Skin of body (tissue), 1 donor: ENCODE measurements at regions not wholly inside any gene's neighbourhood (a gene's known extent, or its start where the extent isn't known, plus 50 kb on each side); places are given as distances from the start of the nearest gene placed in this dataset.
"Not testable (repeated sequence)": the region's sequence is repeated elsewhere in the genome, so short reads cannot be mapped to it uniquely, and the experiment has no call there.

Experiments used
- DNase-seq: peaks from one replicate; lab custom pipeline; 2025; lab: John Stamatoyannopoulos, UW

DNA sequence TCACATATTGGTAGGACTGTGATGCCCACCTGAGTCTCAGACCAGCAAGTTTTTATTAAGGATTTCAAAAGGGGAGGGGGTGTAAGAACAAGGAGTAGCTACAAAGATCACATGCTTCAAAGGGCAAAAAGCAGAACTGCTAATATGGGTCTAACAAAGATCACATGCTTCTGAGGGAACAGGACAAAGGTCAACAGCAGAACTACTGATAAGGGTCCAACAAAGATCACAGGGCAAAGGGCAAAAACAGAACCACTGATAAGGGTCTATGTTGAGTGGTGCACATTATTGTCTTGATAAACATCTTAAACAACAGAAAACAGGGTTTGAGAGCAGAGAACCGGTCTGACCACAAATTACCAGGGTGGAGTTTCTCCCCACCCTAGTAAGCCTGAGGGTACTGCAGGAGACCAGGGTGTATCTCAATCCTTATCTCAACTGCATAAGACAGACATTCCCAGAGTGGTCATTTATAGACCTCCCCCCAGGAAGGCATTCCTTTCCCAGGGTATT is 214.5 kb upstream of the CHD1 start:
- not testable (repeated sequence) for DNase-seq

- DNase-seq = no peak
Measured at GRCh38 chr5:99141534-99142128, 212.8 kb upstream of the CHD1 start.

DNA sequence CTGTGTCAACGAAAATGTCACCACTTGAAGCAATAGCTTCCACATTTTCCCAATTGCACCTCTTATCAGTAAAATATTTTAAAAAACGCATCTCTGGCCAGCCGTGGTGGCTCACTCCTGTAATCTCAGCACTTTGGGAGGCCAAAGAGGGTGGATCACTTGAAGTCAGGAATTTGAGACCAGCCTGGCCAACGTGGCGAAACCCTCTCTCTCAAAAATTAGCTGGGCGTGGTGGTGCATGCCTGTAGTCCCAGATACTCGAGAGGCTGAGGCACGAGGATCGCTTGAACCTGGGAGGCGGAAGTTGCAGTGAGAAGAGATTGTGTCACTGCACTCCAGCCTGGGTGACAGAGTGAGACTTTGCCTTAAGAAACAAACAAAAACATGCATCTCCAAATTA is 210.1 kb upstream of the CHD1 start:
- no peak for DNase-seq

GRCh38 chr5:99133921-99134320 is 205.1 kb upstream of the CHD1 start:
- DNase-seq = no peak

DNA sequence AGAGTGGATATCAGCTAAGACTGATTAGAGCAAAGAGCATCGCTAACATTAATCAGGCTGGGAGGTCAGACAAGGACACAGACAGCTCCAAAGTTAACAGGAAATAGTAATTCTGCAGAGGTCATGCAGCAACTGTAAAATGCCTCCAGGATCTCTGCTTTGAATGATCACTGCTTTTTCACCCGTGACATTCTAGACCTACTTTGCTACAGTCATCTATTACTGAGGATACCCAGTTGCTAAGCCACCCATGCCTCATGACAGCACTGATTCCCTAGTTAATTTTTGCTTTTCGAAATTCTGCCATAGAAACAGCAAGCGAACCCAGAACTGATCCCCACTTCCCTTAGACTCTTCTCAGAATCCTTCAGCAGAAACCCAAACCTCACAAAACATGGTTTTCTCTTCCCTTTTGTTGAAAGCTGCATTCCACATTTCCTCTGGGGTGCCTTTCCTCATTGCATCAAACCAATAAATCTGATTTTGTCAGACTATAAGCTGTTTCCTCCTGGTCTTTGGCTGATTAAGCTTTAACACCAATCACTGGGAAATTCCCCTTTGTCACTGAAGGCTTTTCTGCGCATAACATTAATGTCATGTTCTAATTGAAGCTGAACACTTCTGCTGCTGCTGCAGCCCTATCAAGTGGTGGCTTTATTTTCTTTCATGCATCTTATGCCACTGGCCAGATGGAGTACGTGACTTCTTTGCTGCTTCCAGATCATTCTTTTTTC is 201.1 kb upstream of the CHD1 start:
- DNase-seq = no peak

DNA sequence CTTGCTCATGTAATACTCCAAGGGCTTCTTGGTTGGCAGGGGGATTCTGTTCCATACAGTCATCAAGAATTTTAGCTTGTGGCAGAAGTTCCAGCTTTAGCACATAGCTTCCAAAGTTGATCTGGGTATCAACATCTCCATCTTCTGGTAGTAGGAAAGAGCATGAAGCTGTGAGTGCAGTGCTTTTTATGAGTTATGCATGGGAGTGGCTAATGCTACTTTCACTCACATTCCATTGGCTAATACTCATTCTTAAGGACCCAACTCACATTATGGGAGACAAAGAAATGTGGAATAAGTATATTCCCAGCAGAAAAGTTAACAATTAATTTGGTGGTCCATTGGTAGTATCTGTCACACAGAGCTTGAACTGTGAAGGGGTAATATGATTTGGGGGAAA is 194.2 kb upstream of the CHD1 start:
- no peak for DNase-seq

DNA sequence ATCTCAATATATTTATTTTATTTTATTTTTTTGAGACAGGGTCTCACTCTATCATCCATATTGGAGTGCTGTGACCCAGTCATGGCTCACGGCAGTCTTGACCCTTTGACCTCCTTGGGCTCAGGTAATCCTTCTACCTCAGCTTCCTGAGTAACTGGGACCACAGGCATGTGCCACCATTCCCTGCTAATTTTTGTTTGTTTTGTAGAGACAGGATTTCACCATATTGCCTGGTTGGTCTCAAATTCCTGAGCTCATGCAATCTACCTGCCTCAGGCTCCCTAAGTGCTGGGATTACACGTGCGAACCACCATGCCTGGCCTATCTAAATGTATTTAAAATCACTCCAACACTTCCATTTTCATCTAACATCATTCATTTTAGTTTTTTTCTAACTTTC is 190.5 kb upstream of the CHD1 start:
- DNase-seq = no peak

DNA sequence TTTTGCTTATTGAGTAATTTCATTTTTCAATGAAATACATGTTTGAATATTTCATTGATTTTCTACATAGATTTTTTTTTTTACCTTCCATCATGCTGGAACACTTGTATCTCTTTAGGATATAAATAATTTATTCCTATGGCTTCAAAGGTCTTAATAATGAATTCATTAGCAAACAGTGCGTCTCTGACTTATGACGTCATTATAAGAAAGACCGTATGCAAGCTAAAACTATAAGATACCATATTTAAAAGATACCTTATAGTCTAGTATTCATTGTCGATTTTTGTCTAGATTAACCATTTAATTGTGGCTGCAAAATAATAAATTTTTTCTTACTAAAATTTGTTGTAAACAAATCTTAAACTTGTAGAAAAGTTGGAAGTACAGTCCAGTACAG is 187.7 kb upstream of the CHD1 start:
- no peak for DNase-seq

DNA sequence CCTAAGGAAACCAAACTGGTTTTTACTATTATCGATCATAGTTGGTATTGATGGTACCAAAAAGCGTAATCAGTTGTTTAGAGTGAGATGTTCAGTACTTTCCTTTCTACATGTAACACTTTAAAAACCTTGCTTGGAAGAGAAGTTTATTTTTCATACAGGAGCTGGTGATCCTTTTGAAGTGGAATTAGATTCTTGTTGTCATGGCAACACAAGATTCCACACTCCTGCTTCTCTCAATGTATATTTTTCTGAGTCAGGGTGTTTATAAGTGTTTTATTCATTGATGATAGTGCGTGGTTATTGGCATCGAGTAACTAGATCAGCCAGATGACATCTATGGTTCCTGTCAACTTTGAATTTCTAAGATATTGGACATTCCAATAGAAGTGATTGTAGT is 181.1 kb upstream of the CHD1 start:
- no peak for DNase-seq

DNA sequence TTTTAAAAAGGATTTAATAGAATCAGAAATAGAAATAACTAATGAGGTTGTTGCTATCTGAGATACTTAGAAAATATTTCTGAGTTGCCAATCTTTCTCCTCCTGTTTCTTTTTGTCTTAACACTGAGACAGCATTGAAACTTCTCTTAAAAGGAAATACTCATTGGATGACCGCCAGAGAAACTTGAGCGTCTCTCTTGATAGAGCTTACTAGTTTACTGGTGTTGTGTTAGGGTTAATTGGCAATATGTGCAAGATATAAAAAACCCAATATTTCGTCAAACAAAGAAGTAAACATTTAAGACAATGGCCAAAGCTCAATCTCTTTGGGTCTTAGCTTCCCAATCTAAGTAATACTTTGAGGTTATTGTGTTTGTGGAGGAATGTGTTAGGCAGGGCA is 176.4 kb upstream of the CHD1 start:
- DNase-seq = no peak

GRCh38 chr5:99104538-99105132 is 175.8 kb upstream of the CHD1 start:
- no peak for DNase-seq

GRCh38 chr5:99102073-99102697 is 173.4 kb upstream of the CHD1 start:
- DNase-seq = no peak

- no peak for DNase-seq
Measured at GRCh38 chr5:99099691-99100090, 170.9 kb upstream of the CHD1 start.

DNA sequence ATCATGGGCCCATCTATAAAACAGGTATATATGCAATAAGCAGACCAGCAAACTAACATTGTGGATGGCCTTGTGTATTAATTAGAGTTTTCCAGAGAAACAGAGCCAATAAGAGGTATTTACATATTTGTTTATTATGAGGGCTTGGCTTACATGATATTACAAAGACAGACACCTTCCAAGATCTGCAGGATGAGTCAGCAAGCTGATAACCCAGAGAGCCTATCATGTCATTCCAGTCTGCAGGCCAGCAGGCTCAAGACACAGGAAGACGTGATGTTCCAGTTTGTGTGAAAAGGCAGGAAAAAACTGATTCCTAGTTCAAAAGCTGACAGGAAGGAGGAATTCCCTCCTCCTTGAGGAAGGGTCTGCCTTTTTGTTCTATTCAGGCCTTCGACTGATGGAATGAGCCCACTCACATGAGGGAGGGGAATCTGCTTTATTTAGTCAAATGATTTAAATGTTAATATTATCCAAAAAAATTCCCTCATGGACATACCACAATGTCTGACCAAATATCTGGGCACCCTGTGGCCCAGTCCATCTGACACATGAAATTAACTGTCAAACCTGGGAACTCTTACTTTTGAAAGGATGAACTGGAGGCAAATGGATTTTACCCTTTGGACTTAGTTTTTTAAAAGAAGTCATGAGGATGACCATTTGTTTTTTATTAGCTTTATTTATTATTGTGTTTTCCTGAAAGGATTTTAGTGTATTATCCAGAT is 161.2 kb upstream of the CHD1 start:
- no peak for DNase-seq

- DNase-seq = no peak
Measured at GRCh38 chr5:99088309-99088708, 159.5 kb upstream of the CHD1 start.

- DNase-seq = no peak
Measured at GRCh38 chr5:99083197-99083596, 154.4 kb upstream of the CHD1 start.

DNA sequence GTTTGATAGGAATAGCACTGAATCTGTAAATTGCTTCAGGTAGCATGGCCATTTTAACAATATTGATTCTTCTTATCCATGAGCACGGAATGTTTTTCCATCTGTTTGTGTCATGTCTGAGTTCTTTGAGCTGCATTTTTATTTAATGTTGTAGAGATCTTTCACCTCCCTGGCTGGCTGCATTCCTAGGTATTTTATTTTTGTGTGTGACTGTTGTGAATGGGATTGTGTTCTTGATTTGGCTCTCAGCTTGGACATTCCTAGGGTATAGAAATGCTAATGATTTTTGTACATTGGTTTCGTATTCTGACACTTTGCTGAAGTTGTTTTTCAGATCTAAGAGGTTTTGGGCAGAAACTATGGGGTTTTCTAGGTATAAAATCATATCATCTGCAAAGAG is 152.9 kb upstream of the CHD1 start:
- no peak for DNase-seq

GRCh38 chr5:99076723-99077640 is 148.2 kb upstream of the CHD1 start:
- no peak for DNase-seq

GRCh38 chr5:99072846-99073245 is 144.0 kb upstream of the CHD1 start:
- DNase-seq = no peak

- DNase-seq = no peak
Measured at GRCh38 chr5:99070822-99071221, 142.0 kb upstream of the CHD1 start.

GRCh38 chr5:99070362-99070761 is 141.6 kb upstream of the CHD1 start:
- DNase-seq = no peak
